ENCODE measurements at regions not wholly inside any gene's neighbourhood (a gene's known extent, or its start where the extent isn't known, plus 50 kb on each side); places are given as distances from the start of the nearest gene placed in this dataset.
"Not testable (repeated sequence)": the region's sequence is repeated elsewhere in the genome, so short reads cannot be mapped to it uniquely, and the experiment has no call there.

- no peak for DNase-seq
These were observed 1022.7 kb upstream of the CITED2 start for GRCh38 chr6:140397106-140397505.

GRCh38 chr6:140393665-140394540 is 1019.5 kb upstream of the CITED2 start:
- no peak for DNase-seq

GRCh38 chr6:140388815-140389214 is 1014.4 kb upstream of the CITED2 start:
- DNase-seq = no peak

GRCh38 chr6:140388192-140388802 is 1013.8 kb upstream of the CITED2 start:
- DNase-seq = no peak

GRCh38 chr6:140385679-140386078 is 1011.2 kb upstream of the CITED2 start:
- DNase-seq = no peak

GRCh38 chr6:140382355-140382754 is 1007.9 kb upstream of the CITED2 start:
- no peak for DNase-seq

- DNase-seq = peak; percentile 15
These were observed 1006.2 kb upstream of the CITED2 start for GRCh38 chr6:140380427-140381218.

GRCh38 chr6:140379919-140380318 is 1005.5 kb upstream of the CITED2 start:
- DNase-seq = no peak

GRCh38 chr6:140376209-140376608 is 1001.8 kb upstream of the CITED2 start:
- DNase-seq = no peak

- DNase-seq = not testable (repeated sequence)
These were observed 999.3 kb upstream of the CITED2 start for GRCh38 chr6:140373728-140374127.

- DNase-seq = no peak
These were observed 997.6 kb upstream of the CITED2 start for GRCh38 chr6:140372064-140372463.

- DNase-seq = no peak
These were observed 996.8 kb upstream of the CITED2 start for GRCh38 chr6:140370976-140371870.

GRCh38 chr6:140370441-140370840 is 996.0 kb upstream of the CITED2 start:
- DNase-seq = no peak

GRCh38 chr6:140366991-140367390 is 992.5 kb upstream of the CITED2 start:
- peak; percentile 82 for DNase-seq

GRCh38 chr6:140364916-140365315 is 990.5 kb upstream of the CITED2 start:
- no peak for DNase-seq

GRCh38 chr6:140360651-140361050 is 986.2 kb upstream of the CITED2 start:
- peak; percentile 33 for DNase-seq

- no peak for DNase-seq
These were observed 981.0 kb upstream of the CITED2 start for GRCh38 chr6:140355476-140355875.

GRCh38 chr6:140354296-140354695 is 979.8 kb upstream of the CITED2 start:
- DNase-seq = no peak

- no peak for DNase-seq
These were observed 979.1 kb upstream of the CITED2 start for GRCh38 chr6:140353536-140353935.

GRCh38 chr6:140346428-140346827 is 972.0 kb upstream of the CITED2 start:
- DNase-seq = peak; percentile 87

- no peak for DNase-seq
These were observed 971.5 kb upstream of the CITED2 start for GRCh38 chr6:140345935-140346334.

- peak; percentile 57 for DNase-seq
These were observed 969.9 kb upstream of the CITED2 start for GRCh38 chr6:140344142-140344913.
